ENCODE measurements at regions not wholly inside any gene's neighbourhood (a gene's known extent, or its start where the extent isn't known, plus 50 kb on each side); places are given as distances from the start of the nearest gene placed in this dataset.

DNA sequence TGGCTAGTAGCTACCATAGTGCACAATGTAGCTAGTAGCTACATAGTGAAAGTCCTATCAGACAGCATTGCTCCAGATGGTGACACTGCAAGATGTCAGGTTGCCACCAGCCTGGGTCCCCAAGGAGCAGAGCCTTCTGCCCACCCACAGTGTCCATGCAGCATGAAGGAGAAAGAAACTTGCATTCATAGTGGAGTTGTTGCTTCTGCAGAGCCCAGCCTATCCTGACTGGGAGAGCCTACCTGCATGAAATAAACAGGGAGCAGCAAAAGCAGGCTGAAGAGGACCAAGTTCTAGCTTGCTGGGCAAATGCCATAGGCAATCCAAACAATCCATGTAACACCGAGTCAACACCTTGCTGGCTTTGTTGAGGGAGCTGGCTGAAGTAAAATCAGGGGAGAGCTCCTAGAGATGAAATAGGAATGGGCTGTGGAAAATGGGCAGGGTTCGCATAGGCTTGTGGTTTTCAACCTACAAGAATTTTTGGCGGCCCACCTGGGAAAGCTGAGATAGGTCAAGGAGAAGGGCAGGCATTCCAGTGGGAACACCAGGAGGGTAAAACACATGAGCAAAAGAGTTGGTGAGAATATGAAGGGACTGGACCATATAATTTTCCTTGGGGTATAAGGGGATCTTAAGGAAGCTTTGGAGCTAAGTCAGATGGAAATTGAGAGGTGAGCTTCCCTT, 195.8 kb downstream of the CYP26B1 start:
- no peak for DNase-seq

DNA sequence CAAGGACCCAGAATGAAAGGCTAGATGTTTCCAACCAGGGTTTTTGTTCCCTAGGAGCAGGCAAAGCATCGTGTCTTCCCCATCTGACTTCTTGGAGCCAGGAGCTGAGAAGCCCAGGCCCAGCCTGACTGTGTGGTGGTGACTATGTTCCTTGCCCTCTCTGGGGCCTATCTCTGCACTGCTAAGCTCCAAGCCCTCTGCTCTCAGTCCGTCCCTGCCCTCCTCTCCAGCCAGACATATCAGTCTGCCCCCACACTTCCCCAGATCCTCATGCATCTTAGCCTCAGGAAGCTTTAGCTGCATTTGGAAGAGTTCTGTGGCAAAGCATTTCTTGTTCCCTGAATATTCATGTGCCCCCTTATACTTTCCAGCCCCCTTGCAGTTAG, 196.6 kb downstream of the CYP26B1 start:
- no peak for DNase-seq

DNA sequence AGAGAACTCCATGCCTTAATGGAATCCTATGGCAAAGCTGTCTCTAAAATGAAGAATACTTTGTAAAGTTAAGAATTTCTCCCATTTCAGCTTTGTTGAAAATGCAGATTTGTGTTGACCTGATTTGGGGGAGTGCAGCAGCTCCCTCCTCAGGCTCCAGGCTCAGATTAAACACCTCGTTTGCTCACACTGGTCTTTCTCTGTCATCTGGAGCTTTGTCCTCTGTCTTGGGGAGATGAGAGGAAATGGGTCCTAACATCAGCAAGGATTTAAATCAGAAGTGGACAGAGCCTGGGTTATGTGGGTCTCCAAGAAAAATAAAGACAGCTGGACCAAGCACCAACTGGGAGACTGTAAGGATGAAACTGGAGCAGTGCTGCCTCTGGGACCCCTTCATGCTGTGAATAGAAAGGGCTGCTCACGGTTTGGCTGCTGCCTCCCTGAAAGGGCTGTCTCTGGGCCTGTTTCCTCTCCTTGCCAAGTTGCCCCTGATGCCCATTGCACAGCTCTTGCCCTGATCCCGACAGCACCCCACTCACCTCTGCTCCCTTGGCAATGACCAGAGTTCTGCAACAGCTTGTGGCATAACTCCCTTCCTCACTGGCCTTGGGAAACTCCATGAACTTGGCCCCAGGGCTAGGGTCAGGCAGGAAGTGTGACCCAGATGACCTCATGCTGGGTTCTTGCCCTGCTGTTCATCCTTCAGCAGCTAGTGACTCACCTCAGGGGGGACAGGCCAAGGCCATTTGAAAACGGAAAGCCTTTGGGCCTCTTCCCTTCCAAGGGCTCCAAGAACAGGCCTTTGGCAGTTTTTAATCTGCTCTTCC, 197.2 kb downstream of the CYP26B1 start:
- no peak for DNase-seq

DNA sequence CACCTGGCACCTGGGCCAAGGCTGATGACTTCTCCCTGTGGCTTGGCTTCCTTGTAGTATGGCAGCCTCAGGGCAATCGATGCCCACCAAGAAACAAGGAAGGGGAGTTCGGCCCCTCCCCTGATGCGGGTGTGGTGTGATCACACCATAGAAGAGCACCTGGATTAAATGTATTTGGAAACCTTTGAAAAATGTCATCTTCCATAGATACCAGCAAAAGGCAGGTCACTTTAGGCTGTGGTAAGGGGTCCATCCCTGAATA, 198.2 kb downstream of the CYP26B1 start:
- no peak for DNase-seq

DNA sequence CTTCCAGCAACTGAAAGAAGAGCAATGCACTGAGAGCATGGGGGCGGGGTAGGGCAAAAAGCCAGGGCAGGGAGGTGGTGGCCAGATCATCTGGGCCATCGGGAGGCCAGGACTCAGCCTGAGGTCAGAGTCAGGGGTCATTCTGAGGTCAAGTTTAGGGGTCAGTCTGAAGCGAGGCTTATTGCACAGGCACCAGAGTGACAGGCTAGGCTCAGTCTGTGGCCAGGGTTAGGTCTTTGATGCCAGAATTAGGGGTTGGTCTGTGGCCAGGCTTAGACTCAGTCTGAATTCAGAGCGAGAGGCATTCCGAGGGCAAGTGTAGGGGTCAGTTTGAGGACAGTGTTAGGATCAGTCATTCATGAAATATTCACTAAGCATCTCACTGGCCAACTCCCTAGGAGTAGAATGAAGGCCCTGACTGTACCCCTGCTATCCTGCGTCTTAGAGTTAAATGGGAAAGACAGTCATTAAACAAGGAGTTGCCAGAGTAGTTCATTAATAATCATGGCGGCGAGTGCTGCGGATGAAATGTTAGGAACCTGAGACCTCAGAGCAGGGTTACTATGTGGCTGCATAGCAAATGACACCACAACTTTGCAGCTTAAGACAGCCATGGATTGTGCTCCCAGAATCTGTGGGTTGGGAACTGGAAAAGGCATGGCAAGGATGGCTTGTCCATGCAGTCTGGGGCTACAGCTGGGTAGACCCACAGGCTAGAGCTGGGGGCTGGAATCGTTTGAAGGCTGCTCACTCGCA, 198.7 kb downstream of the CYP26B1 start:
- DNase-seq: no peak

DNA sequence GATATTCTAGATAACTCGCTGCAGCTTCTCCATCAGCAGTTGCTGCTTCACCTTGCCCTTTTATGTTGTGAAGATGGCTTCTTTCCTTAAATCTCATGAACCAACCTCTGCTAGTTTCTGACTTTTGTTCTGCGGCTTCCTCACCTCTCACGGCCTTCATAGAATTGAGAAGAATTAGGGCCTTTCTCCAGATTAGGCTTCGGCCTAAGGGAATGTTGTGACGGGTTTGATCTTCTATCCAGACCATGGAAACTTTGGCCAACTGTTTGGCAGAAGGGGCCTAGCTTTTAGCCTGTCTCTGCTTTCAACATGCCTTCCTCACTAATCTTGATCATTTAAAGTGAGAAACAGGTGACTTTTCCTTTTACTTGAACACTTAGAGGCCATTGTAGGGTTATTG, 199.9 kb downstream of the CYP26B1 start:
- no peak for DNase-seq

DNA sequence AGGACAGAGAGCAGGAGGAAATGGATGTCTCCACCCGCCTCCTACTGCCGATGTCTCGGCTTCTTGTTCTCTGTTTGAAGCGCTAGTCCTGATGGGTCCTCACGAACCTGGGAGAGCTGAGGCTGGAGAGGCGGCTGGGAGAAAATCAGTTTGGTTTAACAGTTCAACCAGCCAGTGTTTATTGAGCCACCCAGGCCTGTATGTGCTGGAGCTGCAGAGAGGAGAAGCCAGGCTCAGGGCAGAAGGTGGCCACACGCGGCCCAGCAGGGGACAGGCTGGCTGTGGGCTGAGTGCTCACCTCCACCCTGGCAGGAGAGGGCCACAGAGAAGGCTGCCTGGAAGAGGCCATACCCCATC, 202.1 kb downstream of the CYP26B1 start:
- DNase-seq: no peak

DNA sequence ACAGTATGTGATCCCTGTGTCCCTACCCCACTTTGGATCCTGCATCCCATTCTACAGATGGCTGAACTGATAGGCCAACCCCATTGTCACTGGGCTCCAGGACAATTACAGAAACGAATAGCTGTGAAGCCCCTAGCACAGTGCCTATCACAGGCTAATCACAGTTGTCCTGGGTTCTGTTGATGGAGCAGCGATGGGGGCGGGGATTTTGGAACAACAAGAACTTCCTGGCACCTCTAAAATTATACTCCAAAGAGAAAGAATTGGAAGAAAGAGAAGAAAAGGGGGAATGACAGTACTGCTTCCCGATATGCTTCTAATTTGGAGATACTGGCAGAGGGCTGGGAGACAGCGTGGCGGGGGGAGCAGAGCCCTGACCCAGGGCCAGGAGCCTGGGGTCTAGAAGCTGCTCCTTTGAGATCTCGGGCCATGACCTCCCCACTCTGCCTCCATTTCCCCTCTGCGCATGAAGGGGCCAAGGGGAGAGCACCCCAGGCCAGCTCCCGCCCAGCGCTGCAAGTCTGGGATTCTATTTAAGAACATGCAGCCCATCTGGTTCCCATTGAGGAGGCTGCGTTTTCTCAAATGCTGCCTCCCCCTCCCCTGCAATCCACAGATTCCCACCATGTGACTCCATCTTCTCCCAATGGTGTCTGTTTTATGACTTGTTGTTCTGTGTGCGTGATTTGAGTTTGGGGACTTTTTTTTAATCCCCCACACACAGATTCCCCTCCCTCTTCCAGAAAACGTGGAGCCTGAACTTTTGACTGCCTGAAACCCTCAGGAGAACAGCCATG, 202.7 kb downstream of the CYP26B1 start:
- no peak for DNase-seq

DNA sequence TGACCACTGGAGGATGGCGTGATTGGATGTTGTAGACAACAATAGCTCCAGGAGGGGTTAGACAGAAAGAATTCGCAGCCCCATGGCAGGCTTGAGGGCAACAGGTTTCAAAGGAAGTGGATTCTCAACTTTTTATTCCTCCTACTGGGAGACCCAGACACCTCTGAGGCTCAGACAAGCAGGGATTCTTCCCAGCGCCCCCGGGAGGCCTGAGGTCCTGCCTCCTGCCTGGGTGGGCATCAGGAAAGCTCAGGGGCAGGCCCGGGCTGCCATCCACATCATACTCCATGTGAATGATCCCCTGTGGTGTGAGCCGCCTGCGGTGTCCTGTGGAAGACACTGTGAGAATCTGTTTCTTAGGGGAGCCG, 203.5 kb downstream of the CYP26B1 start:
- no peak for DNase-seq

DNA sequence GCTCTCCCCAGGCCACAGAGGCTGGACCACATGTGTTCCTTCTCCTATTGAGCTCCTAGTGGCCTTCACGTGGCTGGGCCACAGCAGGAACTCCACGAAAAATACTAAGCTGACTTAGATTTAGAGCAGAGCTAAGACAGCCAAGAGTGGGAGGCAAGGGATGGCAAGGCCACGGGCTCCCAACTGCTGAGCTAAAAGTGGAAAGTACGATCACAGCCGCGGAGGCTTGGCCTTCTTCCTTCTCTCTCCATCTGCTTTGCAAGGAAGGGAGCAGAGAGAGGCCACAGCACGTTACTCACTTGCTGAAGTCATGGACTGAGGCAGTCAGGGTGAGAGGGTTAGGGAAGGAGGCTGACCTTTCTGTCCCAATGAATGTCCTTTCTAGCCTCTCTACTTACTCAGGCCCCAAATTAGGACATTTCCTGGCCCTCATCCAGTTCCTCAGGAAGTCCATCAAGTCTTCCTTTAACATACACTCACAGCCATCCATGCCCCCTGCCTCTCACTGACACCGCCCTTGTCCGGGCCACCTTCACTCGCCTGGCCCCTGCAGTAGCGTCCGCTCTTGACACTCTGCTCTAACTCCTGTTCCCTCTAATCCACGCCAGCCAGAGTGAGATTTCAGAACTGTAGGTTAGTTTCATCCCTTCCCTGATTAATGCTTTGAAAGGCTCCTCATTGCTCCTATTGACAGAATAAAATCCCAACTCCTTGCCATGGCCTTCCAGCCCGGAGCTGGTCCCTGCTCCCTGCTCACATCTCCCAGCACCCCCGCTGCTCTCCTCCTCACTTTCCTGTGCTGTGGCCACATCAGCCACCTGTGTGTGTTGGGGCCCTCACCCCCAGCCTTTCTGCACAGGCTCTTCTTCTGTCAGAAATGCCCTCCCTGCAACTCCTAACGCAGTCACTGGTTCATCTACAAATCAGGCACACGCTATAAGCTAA, 204.2 kb downstream of the CYP26B1 start:
- no peak for DNase-seq

DNA sequence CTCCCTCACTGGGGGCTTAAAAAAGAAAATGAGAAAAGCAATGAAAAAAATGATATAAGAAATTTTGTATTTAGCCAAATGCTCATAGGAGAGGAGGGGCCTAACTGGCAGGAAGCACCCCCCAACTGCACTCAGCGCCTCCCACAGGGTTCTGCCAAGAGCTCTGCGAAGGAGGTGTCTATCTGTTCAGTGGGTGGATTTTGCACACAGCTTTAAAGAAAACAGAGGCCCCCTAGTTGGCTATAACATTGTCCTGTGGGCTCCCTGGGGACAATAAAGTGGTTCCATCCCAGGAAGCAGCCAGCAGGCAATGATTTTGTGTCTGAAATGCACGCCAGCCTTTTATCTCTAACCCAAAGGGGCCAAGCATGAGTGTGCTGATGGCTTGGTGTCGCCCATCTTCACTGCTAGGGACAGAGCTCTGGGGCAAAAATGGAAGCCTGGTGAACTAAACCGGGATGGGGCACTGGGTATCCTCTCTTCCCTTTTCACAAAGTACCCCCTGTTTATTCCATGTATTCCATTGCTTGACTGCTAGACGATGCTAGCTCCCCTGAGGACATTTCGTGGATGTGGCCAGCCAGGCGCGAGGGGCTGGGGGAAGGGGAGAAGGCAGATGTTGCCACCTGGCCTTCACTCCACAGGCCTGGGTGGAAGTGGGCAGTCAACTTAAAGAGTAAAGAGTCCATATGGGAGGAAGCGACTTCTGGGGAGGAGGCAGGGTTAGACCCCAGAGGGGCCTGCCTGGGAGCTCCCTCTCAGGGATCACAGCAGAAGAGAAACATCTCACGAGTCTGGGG, 205.7 kb downstream of the CYP26B1 start:
- DNase-seq: no peak

DNA sequence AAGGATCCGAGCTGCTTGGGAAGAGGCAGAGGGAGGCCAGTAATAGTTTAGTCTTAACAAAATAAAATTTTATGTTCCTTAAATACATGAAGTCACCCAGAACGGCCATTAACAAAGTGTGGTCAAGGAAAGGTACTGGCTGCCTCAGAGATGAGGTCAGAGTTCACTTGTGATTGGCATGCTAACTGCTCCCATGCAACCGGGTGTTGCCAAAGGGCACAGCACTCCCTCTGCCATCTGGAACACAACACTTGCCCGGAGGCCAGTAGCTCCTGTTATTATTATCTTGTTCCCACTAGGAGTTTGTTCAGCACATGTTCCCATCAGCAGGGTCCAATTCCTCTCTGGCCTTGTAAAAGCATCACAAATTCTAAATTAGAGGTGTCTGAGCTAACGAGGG, 207.0 kb downstream of the CYP26B1 start:
- DNase-seq: no peak

DNA sequence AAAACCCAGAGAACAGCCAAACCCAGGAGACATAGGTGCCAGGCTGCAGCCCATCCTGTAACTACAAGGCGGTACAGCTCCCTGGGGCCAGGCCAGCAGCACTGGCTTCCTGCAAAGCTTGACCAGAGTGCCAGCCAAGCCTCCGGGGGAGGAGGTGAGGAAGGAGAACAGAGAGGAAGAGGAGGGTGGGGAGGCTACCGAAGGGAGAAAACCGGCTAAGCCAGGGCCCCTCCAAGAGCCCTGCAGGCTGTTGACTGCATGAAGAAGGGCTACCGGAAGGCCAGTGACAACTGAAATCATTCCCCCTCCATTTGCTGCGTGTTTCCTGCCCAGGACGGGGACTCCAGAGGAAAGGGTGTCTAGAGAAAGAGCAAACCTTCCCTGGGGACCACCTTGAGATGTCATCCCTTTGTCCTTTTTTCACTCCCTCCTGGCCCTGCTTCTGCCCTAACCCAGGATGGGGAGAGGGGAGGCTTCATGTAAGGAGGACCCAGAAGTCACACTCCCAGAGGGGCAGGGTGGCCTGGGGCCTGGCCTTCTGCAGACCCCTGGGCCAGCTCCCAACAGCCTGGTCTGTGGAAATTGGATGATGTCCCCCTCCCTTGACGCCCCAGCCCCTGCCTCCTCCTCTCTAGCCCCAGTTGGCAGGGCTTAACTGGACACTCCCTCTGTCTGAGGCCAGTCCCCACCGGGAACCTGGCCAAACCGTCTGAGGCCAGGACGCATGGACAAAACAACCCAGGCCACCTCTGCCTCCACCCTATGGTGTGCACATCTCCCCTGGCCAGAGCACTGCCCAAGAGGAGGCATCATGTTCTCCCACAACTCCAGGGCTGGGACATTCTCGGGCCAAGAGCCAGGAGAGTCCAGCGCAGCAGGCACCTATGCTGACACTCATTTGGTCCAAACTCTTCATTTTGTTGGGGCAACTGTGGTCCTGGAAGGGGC, 207.8 kb downstream of the CYP26B1 start:
- DNase-seq: no peak

DNA sequence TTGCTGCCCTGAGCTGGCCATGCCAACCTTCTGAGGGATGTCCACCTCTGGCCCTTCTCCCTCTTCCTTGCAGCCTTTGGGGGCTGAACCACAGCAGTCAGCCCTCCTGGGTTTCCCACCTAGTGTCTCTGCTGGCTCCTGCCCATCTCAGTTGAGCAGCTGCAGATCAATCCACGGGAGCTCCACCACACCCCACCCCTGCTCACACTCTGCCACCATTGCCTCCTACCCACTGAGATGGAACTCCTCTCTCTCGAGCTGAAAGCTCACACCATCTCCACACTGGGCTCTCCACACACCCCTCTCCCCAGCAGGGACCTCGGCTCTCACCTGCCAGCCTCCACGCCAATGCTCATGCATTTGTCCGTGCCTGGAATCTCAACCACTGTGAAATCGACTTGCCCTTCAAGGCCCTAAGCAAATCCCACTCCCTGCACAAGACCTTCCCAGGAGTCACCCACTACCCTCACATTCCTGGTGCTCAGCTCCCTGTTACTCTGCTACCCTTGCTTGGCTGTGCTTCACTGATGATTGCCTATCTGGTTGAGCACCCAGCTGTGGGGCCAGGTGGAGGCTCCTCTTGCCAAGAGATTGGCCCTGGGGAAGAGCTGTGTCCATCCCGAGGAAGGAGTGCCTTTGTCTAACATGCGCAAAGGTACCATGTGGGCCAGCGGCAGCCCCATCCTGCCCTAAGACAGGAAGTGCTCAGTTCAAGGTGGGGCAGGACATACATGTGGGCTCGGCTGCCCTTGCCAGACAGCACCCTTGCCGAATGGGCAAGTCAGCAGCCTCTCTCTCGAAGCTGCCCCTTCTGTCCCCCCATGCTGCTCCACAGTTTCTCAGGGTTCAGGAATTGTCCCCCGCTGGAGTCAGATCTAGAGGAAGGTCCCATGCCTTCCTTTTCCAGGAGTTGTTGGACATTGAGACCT, 208.7 kb downstream of the CYP26B1 start:
- DNase-seq: no peak

DNA sequence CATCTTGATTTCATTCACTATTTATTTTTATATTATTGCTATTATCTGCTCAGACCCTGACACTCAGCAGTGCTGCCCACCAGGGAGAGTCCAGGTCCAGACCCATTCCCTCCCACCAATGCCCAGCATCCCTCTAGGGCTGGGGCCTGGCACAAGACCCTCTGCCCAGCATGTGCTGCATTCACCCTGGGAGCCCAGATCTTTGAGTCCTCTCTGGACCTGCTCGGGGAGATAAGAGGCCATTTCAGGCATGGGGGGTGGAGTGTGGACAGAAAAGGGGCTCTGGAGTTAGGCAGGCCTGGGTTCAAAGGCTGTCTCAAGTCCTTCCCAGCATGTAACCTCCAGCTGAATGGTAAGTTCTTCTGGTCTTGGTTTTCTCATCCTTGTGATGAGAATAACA, 209.6 kb downstream of the CYP26B1 start:
- no peak for DNase-seq

DNA sequence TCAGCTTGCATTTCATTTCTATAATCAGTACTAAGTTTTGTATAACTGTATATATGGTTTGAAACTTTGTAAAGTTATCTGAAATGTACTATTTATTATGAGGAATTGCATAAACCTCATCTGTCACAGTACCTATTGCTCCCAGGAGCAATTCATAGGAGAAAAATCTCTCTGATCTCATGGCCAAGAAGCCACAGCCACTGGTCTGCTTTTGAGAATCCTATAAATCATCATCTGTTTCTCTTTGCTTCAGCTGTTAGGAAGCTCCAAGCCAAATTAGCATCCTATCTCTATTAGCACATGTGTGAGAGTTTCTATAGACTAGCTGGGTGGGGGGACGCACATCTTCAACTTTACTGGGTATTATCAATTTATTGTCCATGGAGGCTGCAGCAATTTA, 210.3 kb downstream of the CYP26B1 start:
- no peak for DNase-seq

DNA sequence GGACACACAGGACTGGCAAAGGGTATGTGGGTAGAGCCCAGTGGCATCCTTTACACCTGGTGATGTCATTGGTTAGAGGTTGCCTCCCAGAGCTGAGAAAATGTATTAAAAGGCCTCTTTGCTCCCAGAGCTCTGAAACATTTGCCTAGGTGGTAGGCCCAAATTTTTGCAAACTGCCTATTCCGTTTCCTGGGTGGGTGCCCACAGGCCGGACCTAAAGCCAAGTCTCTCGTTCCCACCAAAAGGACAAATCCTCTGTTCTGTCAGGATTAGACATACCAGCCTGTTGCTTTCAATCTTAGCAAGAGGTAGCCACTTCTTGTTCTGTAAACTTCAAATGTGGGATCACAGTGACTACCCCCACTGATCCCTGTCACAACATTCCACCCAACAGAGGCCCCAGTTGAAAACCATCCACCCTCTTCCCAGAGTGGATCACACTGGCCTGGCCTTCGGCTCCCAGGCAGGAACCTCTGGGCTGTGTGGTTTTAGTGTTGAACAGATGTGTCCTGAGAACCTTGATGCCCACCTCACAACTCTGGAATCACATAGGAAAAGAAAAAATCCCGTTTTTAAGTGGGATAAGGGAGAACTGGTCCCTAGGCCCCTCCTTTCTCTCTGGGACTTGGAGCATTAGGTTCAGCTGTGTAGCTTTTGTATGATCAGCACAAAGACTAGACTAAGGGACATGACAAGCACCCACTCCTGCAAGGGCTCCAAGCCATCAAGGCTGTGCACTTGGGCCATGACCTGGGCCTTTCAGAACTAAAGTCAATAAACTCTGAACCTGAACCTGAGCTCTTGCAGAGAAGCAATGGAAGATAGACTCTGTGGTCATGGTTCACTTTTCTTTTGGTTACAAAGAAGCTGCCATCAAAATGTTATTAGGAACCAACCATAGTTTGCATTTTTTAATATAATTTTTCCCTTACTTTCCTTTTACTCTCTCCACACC, 211.3 kb downstream of the CYP26B1 start:
- DNase-seq: no peak

All from CD4-positive, alpha-beta T cell treated with Interferon gamma for 1 hour (primary cell).